Keratinocyte (primary cell): ENCODE measurements at regions not wholly inside any gene's neighbourhood (a gene's known extent, or its start where the extent isn't known, plus 50 kb on each side); places are given as distances from the start of the nearest gene placed in this dataset.

Experiments used
- DNase-seq: peaks from one replicate; pipeline ENCODE4 v3.0.0-alpha.2; 2011; ENCODE audit warnings: low read depth, missing footprints, low spot score
- FAIRE-seq: peaks from 2 replicates; lab custom pipeline; 2011; peaks lifted over from hg19 to GRCh38; lab: Jason Lieb, UNC
- H2AFZ ChIP-seq: 2 replicates; pipeline ENCODE4 v1.6.0; 2012; ENCODE audit warnings: low read length, control low read depth, inconsistent platforms; ENCODE audit not compliant: control insufficient read depth
- H3K27ac ChIP-seq: 2 replicates; pipeline ENCODE4 v1.5.1; 2011; ENCODE audit warnings: low read length; ENCODE audit not compliant: control insufficient read depth, insufficient read depth
- H3K27me3 ChIP-seq: 3 replicates; pipeline ENCODE4 v1.6.0; 2011; ENCODE audit warnings: low read length; ENCODE audit not compliant: control insufficient read depth, insufficient read depth; ENCODE audit errors: extremely low read depth
- H3K36me3 ChIP-seq, 2 experiments: 2 replicates in 1 of 2; 3 replicates in 1 of 2; pipeline ENCODE4 v1.5.1; 2011; ENCODE audit warnings: low read length in 2 of 2, mild to moderate bottlenecking in 1 of 2; ENCODE audit not compliant: control insufficient read depth in 2 of 2, insufficient read depth in 2 of 2; ENCODE audit errors: extremely low read depth in 1 of 2
- H3K4me1 ChIP-seq: 3 replicates; pipeline ENCODE4 v1.5.1; 2011; ENCODE audit warnings: low read length; ENCODE audit not compliant: control insufficient read depth, insufficient read depth; ENCODE audit errors: extremely low read depth
- H3K4me2 ChIP-seq: 3 replicates; pipeline ENCODE4 v1.6.0; 2011; ENCODE audit warnings: low read depth, low read length; ENCODE audit not compliant: control insufficient read depth, insufficient read depth; ENCODE audit errors: extremely low read depth
- H3K4me3 ChIP-seq, 3 experiments: fragments of 200-600 bp in 1 of 3; sonication (generic) in 1 of 3; 2 replicates in 2 of 3; 3 replicates in 1 of 3; pipeline ENCODE4 v1.5.1; 2011 to 2016; ENCODE audit warnings: low read length in 3 of 3, mild to moderate bottlenecking in 3 of 3, control low read depth in 2 of 3, inconsistent platforms in 1 of 3, low read depth in 1 of 3, mixed read lengths in 1 of 3, mixed run types in 1 of 3, moderate library complexity in 1 of 3; ENCODE audit not compliant: control insufficient read depth in 2 of 3, insufficient read depth in 2 of 3; ENCODE audit errors: extremely low read depth in 1 of 3
- H3K79me2 ChIP-seq: 2 replicates; pipeline ENCODE4 v1.6.0; 2012; ENCODE audit warnings: low read length; ENCODE audit not compliant: control insufficient read depth, insufficient read depth
- H3K9ac ChIP-seq: 3 replicates; pipeline ENCODE4 v1.6.0; 2011; ENCODE audit warnings: low read length; ENCODE audit not compliant: control insufficient read depth, insufficient read depth; ENCODE audit errors: extremely low read depth
- H3K9me1 ChIP-seq: 3 replicates; pipeline ENCODE4 v1.6.0; 2011; ENCODE audit warnings: low read length; ENCODE audit not compliant: control insufficient read depth, insufficient read depth; ENCODE audit errors: extremely low read depth
- H3K9me3 ChIP-seq: 2 replicates; pipeline ENCODE4 v1.5.1; 2012; ENCODE audit warnings: low read depth, low read length; ENCODE audit not compliant: control insufficient read depth
- H4K20me1 ChIP-seq: 3 replicates; pipeline ENCODE4 v1.6.0; 2011; ENCODE audit warnings: low read length; ENCODE audit not compliant: control insufficient read depth, insufficient read depth; ENCODE audit errors: extremely low read depth
- EZH2 ChIP-seq: IDR thresholded peaks from one replicate; pipeline ENCODE4 v1.6.1; 2012; ENCODE audit warnings: inconsistent platforms, mild to moderate bottlenecking, low read length, moderate library complexity
- dilution Hi-C: fragments of 300-500 bp; cut with MboI; formaldehyde crosslinking; loops from one replicate; pipeline ENCODE4 v1.7.0; 2020; ENCODE audit warnings: low sequenced_read_pairs; ENCODE audit not compliant: extremely low pct_ligation_motif_present
- TF ChIP-seq, protein P1 (sequence below), 3 experiments: IDR thresholded peaks in 1 of 3; conservative IDR thresholded peaks in 1 of 3; optimal IDR thresholded peaks in 1 of 3; 2 replicates in 2 of 3; 3 replicates in 1 of 3; pipeline versions ENCODE3 to v1.5.1; 2011; ENCODE audit warnings: low read length in 3 of 3, mild to moderate bottlenecking in 3 of 3, moderate library complexity in 2 of 3, control low read depth in 1 of 3, inconsistent platforms in 1 of 3; ENCODE audit not compliant: insufficient read depth in 2 of 3; ENCODE audit errors: extremely low read depth in 1 of 3

DNA sequence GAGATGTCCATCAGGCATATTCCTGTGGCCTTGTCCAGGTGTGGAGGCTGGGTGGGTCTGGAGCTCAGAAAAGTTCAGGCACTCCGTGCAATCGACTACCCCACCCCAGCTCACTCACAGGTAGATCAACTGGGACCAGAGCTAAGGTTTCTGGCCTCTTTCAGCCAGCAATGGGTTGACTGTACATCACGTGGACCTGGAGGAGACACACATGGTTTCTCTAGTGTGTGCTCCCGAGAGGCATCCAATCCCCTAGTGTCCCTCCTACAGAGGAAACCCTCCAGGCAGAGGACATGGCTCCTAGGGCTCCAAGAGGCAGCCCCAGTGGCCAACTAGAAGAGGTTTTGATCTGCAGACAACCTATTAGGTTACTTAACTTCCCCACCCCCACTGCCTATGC is 119.5 kb upstream of the RGS6 start:
- Histone ChIP-seq H3K4me3 (no peak overlapping the region), H3K4me2 (no peak overlapping the region), H3K9ac (no peak overlapping the region), H2AFZ (no peak overlapping the region), H3K9me3 (no peaks in the 10 kb centered on the region), H3K36me3 (no peaks in the 10 kb centered on the region), H3K9me1 (no peaks in the 10 kb centered on the region), H3K79me2 (no peaks in the 10 kb centered on the region), H3K4me1 (no peaks in the 10 kb centered on the region), H3K27ac (no peak overlapping the region), H4K20me1 (no peaks in the 10 kb centered on the region), H3K27me3 (no peaks in the 10 kb centered on the region)
- dilution Hi-C loops: no loop called here
- TF ChIP-seq EZH2: no peak
- TF ChIP-seq, protein P1, sequence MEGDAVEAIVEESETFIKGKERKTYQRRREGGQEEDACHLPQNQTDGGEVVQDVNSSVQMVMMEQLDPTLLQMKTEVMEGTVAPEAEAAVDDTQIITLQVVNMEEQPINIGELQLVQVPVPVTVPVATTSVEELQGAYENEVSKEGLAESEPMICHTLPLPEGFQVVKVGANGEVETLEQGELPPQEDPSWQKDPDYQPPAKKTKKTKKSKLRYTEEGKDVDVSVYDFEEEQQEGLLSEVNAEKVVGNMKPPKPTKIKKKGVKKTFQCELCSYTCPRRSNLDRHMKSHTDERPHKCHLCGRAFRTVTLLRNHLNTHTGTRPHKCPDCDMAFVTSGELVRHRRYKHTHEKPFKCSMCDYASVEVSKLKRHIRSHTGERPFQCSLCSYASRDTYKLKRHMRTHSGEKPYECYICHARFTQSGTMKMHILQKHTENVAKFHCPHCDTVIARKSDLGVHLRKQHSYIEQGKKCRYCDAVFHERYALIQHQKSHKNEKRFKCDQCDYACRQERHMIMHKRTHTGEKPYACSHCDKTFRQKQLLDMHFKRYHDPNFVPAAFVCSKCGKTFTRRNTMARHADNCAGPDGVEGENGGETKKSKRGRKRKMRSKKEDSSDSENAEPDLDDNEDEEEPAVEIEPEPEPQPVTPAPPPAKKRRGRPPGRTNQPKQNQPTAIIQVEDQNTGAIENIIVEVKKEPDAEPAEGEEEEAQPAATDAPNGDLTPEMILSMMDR (optimal IDR thresholded peaks at IDR 0.05 in 1 of 3, IDR thresholded peaks at IDR 0.05 in 1 of 3, conservative IDR thresholded peaks at IDR 0.05 in 1 of 3; ENCODE audit: extremely low read depth in 1 of 3, insufficient read depth in 2 of 3, low read length in 3 of 3): no peak
- DNase-seq (no peak), FAIRE-seq (no peak)

DNA sequence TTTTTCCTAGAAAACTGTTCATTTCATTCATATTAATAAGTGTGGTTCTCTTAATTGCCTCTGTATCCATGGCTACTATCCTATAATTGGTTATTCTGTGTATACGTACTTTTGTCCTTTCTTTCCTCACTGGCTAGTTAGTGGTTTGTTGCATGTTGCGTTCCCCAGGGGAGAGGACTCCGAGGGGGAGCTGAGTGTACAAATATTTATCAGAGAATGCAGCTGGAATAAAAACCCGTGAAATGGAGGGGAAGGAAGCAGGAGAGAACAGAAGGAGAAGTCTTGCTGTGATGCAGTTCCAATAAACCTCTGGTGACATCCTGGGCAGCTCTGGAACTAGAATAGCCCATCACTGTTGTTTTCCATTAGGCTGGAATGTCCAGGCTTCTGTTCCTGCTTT is 117.1 kb upstream of the RGS6 start:
- dilution Hi-C loops: no loop called here

More for the DNA sequence above, 117.1 kb upstream of the RGS6 start:
- no peaks in the 10 kb centered on the region for H3K9me3 ChIP-seq
- no peak for FAIRE-seq
- TF ChIP-seq, protein P1 (optimal IDR thresholded peaks at IDR 0.05 in 1 of 3, IDR thresholded peaks at IDR 0.05 in 1 of 3, conservative IDR thresholded peaks at IDR 0.05 in 1 of 3; ENCODE audit: extremely low read depth in 1 of 3, insufficient read depth in 2 of 3, low read length in 3 of 3): no peak
- no peak for TF ChIP-seq EZH2
- no peak overlapping the region for H2AFZ ChIP-seq
- DNase-seq: no peak
- H3K4me2 ChIP-seq: no peak overlapping the region
- H3K9me1 ChIP-seq: no peaks in the 10 kb centered on the region
- no peaks in the 10 kb centered on the region for H3K27me3 ChIP-seq
- H3K9ac ChIP-seq: no peak overlapping the region
- H3K4me3 ChIP-seq: no peak overlapping the region
- no peak overlapping the region for H3K27ac ChIP-seq
- no peaks in the 10 kb centered on the region for H3K36me3 ChIP-seq
- no peaks in the 10 kb centered on the region for H3K4me1 ChIP-seq
- H4K20me1 ChIP-seq: no peaks in the 10 kb centered on the region
- no peaks in the 10 kb centered on the region for H3K79me2 ChIP-seq
